Uterus (tissue), 3 donors: ENCODE measurements at regions not wholly inside any gene's neighbourhood (a gene's known extent, or its start where the extent isn't known, plus 50 kb on each side); places are given as distances from the start of the nearest gene placed in this dataset.

Experiments
- DNase-seq, 2 donors: peaks; one replicate each; pipeline ENCODE4 v3.0.0-alpha.2; 2019 to 2020
- H3K27ac ChIP-seq, 2 donors: fragments of 200-600 bp; sonication (generic); 1 replicate in 1 of 2; 2 replicates in 1 of 2; pipeline ENCODE4 v1.5.1; 2016 to 2018
- H3K27me3 ChIP-seq, 2 donors: fragments of 200-600 bp; sonication (generic); one replicate each; pipeline ENCODE4 v1.5.1; 2018 to 2019; ENCODE audit warnings: control low read depth in 1 of 2
- H3K36me3 ChIP-seq, 2 donors: fragments of 200-600 bp; sonication (generic); one replicate each; pipeline ENCODE4 v1.5.1; 2019; ENCODE audit warnings: control low read depth in 1 of 2
- H3K4me1 ChIP-seq, 2 donors: fragments of 200-600 bp; sonication (generic); one replicate each; pipeline ENCODE4 v1.5.1; 2018 to 2019; ENCODE audit warnings: control low read depth in 1 of 2
- H3K4me3 ChIP-seq, 2 donors: fragments of 200-600 bp; sonication (generic); 1 replicate in 1 of 2; 2 replicates in 1 of 2; pipeline ENCODE4 v1.5.1; 2018 to 2019; ENCODE audit warnings: mild to moderate bottlenecking in 1 of 2
- H3K9me3 ChIP-seq, 2 donors: fragments of 200-600 bp; sonication (generic); one replicate each; pipeline ENCODE4 v1.5.1; 2019; ENCODE audit warnings: control low read depth in 1 of 2
- POLR2A ChIP-seq, 2 donors: fragments of 450-650 bp; IDR thresholded peaks; one replicate each; pipeline ENCODE4 v1.6.1; 2016; ENCODE audit warnings: antibody characterized with exemption in 2 of 2, mild to moderate bottlenecking in 1 of 2, moderate library complexity in 1 of 2
- intact Hi-C: fragments of 100-400 bp; cut with DNase I; formaldehyde crosslinking; loops from one replicate; pipeline ENCODE4 v1.15.1; 2023; ENCODE audit warnings: low total_unique reads
- TF ChIP-seq, protein P1 (sequence below), 4 experiments: fragments of 200-600 bp in 2 of 4; fragments of 450-650 bp in 2 of 4; sonication (generic) in 2 of 4; IDR thresholded peaks; one replicate each; pipeline ENCODE4 v1.5.1; 2016 to 2019; ENCODE audit warnings: antibody characterized with exemption in 4 of 4, mild to moderate bottlenecking in 2 of 4, moderate library complexity in 1 of 4
- donor health status: DM: yes; HTN: yes; CAD: no.

DNA sequence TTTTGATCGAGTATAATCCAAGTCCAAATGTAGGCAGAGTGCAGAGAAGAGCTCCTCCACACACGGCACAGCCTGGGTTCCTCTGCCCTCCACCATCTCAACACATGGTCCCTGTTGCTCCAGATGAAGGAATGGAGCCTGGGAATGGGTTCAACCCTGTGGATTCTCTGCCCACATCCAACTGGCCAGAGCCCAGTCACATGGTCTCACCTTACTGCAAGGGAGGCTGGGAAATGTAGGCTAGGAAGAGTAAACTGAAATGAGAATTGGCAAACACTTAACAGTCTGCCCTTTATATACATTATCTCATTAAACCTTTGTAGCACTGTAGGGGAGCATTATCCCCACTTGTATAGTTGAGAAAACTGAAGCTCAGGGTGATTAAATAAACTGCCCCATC, 60.1 kb upstream of the RAB4A start:
- Histone ChIP-seq H3K9me3 (no peaks in the 10 kb centered on the region), H3K4me3 (no peak overlapping the region), H3K27me3 (no peaks in the 10 kb centered on the region), H3K4me1 (no peaks in the 10 kb centered on the region), H3K27ac (no peak overlapping the region), H3K36me3 (no peaks in the 10 kb centered on the region)
- TF ChIP-seq, protein P1, sequence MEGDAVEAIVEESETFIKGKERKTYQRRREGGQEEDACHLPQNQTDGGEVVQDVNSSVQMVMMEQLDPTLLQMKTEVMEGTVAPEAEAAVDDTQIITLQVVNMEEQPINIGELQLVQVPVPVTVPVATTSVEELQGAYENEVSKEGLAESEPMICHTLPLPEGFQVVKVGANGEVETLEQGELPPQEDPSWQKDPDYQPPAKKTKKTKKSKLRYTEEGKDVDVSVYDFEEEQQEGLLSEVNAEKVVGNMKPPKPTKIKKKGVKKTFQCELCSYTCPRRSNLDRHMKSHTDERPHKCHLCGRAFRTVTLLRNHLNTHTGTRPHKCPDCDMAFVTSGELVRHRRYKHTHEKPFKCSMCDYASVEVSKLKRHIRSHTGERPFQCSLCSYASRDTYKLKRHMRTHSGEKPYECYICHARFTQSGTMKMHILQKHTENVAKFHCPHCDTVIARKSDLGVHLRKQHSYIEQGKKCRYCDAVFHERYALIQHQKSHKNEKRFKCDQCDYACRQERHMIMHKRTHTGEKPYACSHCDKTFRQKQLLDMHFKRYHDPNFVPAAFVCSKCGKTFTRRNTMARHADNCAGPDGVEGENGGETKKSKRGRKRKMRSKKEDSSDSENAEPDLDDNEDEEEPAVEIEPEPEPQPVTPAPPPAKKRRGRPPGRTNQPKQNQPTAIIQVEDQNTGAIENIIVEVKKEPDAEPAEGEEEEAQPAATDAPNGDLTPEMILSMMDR (IDR thresholded peaks at IDR 0.05), result no peak
- TF ChIP-seq POLR2A (IDR thresholded peaks at IDR 0.05), result no peak
- no peak for DNase-seq
- intact Hi-C loops, result no loop called here

DNA sequence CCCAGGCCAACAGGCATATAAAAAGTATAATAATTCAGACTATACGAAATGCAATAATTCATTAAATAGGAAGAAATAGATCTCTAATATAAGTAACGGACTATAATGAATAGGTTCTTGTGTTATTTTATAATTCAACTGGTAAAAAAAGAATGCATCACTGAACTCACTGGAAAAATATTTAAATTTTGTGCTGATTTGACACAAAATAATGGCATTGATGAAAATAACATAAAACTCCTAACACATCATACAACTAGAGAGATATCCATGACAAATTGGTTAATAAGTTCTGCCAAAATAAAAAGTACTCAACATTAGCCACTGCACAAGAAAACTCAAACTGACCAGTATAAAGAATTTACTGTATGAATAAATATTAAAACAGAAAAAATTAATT, 57.1 kb upstream of the RAB4A start:
- no peak for DNase-seq
- TF ChIP-seq POLR2A (IDR thresholded peaks at IDR 0.05), result no peak
- TF ChIP-seq, protein P1 (IDR thresholded peaks at IDR 0.05), result no peak
- H3K4me1 ChIP-seq, result no peaks in the 10 kb centered on the region
- no peaks in the 10 kb centered on the region for H3K27me3 ChIP-seq
- intact Hi-C loops, result no loop called here
- H3K9me3 ChIP-seq, result no peaks in the 10 kb centered on the region
- no peaks in the 10 kb centered on the region for H3K36me3 ChIP-seq
- H3K4me3 ChIP-seq, result no peak overlapping the region
- H3K27ac ChIP-seq, result no peak overlapping the region

DNA sequence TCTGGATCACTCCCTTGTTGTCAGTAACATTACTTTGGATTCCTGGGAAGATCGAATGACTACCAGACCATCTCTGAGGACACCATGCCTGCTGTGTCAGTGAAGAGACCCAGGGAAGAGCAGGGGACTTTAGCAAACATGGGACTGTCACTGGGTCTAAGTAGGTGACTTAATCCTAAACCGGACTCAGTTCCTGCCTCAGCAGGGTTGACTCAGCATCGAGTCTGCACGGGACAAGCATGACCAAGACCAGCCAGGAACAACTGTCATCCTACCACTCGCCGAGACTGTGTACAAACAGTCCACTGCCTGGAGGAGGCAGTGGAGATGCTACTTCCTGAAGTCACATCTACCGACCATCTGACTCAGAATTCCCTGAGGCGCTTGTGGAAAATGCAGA, 53.2 kb upstream of the RAB4A start:
- Histone ChIP-seq H3K36me3 (no peaks in the 10 kb centered on the region), H3K27me3 (no peaks in the 10 kb centered on the region), H3K9me3 (no peaks in the 10 kb centered on the region), H3K4me3 (no peak overlapping the region), H3K4me1 (no peaks in the 10 kb centered on the region), H3K27ac (no peak overlapping the region)
- TF ChIP-seq POLR2A (IDR thresholded peaks at IDR 0.05), result no peak
- TF ChIP-seq, protein P1 (IDR thresholded peaks at IDR 0.05), result no peak
- intact Hi-C loops, result no loop called here
- DNase-seq, result no peak

DNA sequence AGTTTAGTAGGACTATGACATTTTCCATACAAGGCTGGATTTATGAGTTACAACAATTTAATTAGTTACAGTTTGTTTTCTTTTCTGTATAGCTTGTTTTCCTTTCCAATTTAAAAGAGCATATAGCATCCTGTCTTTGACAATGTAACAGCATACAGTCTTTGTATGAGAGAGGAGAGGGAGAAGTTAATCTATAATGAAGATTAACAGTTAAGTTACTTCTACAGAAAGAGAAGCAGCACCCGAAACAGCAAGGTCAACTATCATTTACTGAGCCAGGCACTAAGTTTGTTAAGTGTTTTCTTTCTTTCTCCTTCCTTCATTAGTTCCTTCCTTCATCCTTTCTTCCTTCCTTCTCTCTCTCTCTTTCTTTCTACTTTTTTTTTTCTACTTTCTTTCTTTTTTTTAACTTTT, 52.3 kb upstream of the RAB4A start:
- no peaks in the 10 kb centered on the region for H3K4me1 ChIP-seq
- no peak overlapping the region for H3K27ac ChIP-seq
- no peak for DNase-seq
- TF ChIP-seq, protein P1 (IDR thresholded peaks at IDR 0.05), result no peak
- TF ChIP-seq POLR2A (IDR thresholded peaks at IDR 0.05), result no peak
- intact Hi-C loops, result no loop called here
- H3K36me3 ChIP-seq, result no peaks in the 10 kb centered on the region
- no peak overlapping the region for H3K4me3 ChIP-seq
- no peaks in the 10 kb centered on the region for H3K9me3 ChIP-seq
- no peaks in the 10 kb centered on the region for H3K27me3 ChIP-seq

DNA sequence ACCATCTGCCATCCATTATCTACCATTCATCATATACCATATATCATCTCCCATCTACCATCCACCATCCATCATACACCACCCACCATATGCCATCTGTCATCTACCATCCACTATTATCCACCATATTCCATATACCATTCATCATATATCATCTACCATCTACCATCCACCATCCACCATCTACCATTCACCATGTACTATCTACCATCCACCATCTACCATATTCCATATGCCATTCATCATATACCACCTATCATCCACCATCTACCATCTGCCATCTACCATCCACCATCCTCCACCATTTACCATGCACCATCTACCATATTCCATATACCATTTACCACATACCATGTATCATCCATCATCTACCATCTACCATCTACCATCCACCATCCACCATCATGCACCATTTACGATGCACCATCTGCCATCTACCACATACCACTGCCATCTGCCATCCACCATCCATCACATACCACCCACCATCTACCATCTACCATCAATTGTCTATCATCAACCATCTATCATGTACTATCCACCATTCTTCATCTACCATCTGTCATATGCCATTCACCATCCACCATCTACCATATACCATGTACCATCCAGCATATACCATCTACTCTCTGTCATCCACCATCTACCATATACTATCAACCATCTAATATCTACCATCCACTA, 50.6 kb upstream of the RAB4A start:
- Histone ChIP-seq H3K27ac (no peak overlapping the region), H3K36me3 (no peaks in the 10 kb centered on the region), H3K27me3 (no peaks in the 10 kb centered on the region), H3K4me1 (no peaks in the 10 kb centered on the region), H3K9me3 (no peaks in the 10 kb centered on the region), H3K4me3 (no peak overlapping the region)
- no peak for TF ChIP-seq POLR2A (IDR thresholded peaks at IDR 0.05)
- TF ChIP-seq, protein P1 (IDR thresholded peaks at IDR 0.05), result no peak
- DNase-seq, result no peak
- intact Hi-C loops, result no loop called here
